CD14-positive monocyte (primary cell): ENCODE measurements at regions not wholly inside any gene's neighbourhood (a gene's known extent, or its start where the extent isn't known, plus 50 kb on each side); places are given as distances from the start of the nearest gene placed in this dataset.

Experiments used
- DNase-seq, 3 donors: peaks; one replicate each; pipeline ENCODE4 v3.0.0-alpha.2; 2011 to 2022
- H2AFZ ChIP-seq: 2 replicates; pipeline ENCODE4 v1.6.0; 2012; ENCODE audit warnings: mild to moderate bottlenecking, low read depth, low read length, inconsistent platforms; ENCODE audit not compliant: insufficient read depth, poor library complexity, severe bottlenecking
- H3K27ac ChIP-seq, 2 donors: 1 replicate in 1 of 2; 2 replicates in 1 of 2; pipeline ENCODE4 v1.5.1; 2012 to 2013; ENCODE audit warnings: low read length in 2 of 2, control low read depth in 1 of 2, inconsistent platforms in 1 of 2, low read depth in 1 of 2, mild to moderate bottlenecking in 1 of 2
- H3K27me3 ChIP-seq, 2 donors: one replicate each; pipeline versions ENCODE4 v1.6.0 to v1.6.1; 2011 to 2013; ENCODE audit warnings: low read length in 2 of 2; ENCODE audit not compliant: control insufficient read depth in 2 of 2, insufficient read depth in 2 of 2
- H3K36me3 ChIP-seq, 2 donors: replicated peaks in 1 of 2; 1 replicate in 1 of 2; 2 replicates in 1 of 2; pipeline versions ENCODE4 v1.5.1 to v1.6.1; 2012 to 2013; ENCODE audit warnings: low read length in 2 of 2, control low read depth in 1 of 2, inconsistent platforms in 1 of 2, mild to moderate bottlenecking in 1 of 2; ENCODE audit not compliant: insufficient read depth in 2 of 2, control insufficient read depth in 1 of 2
- H3K4me1 ChIP-seq, 2 donors: 1 replicate in 1 of 2; 2 replicates in 1 of 2; pipeline versions ENCODE4 v1.5.1 to v1.6.1; 2012 to 2013; ENCODE audit warnings: low read length in 2 of 2, control low read depth in 1 of 2, inconsistent platforms in 1 of 2, mild to moderate bottlenecking in 1 of 2, moderate library complexity in 1 of 2; ENCODE audit not compliant: insufficient read depth in 2 of 2, control insufficient read depth in 1 of 2
- H3K4me2 ChIP-seq: replicated peaks from 2 replicates; pipeline ENCODE3; 2012; ENCODE audit warnings: low read length, moderate library complexity, mild to moderate bottlenecking; ENCODE audit not compliant: poor library complexity, severe bottlenecking; ENCODE audit errors: extremely low read depth
- H3K4me3 ChIP-seq, 3 experiments: fragments of 200-600 bp in 1 of 3; sonication (generic) in 1 of 3; replicated peaks in 1 of 3; 1 replicate in 2 of 3; 2 replicates in 1 of 3; pipeline ENCODE4 v1.5.1; 2011 to 2013; ENCODE audit warnings: low read length in 3 of 3, mild to moderate bottlenecking in 3 of 3, control low read depth in 2 of 3, low read depth in 2 of 3, inconsistent platforms in 1 of 3, moderate library complexity in 1 of 3
- H3K79me2 ChIP-seq: 2 replicates; pipeline ENCODE4 v1.6.0; 2012; ENCODE audit warnings: mild to moderate bottlenecking, control low read depth, inconsistent platforms, low read length, moderate library complexity; ENCODE audit not compliant: insufficient read depth
- H3K9ac ChIP-seq: 2 replicates; pipeline ENCODE4 v1.6.0; 2017; ENCODE audit warnings: low read length, mild to moderate bottlenecking; ENCODE audit not compliant: insufficient read depth, poor library complexity, severe bottlenecking
- H3K9me3 ChIP-seq, 2 donors: replicated peaks in 1 of 2; 1 replicate in 1 of 2; 2 replicates in 1 of 2; pipeline versions ENCODE4 v1.5.1 to v1.6.1; 2012 to 2013; ENCODE audit warnings: low read length in 2 of 2, control low read depth in 1 of 2; ENCODE audit not compliant: control insufficient read depth in 1 of 2, insufficient read depth in 1 of 2
- H4K20me1 ChIP-seq: 2 replicates; pipeline ENCODE4 v1.6.0; 2012; ENCODE audit warnings: mild to moderate bottlenecking, low read length, control low read depth, moderate library complexity; ENCODE audit not compliant: insufficient read depth
- H3K27ac Mint-ChIP-seq, 7 donors: one replicate each; pipeline ENCODE4 v1.8.0; 2020; ENCODE audit warnings: mild to moderate bottlenecking in 7 of 7, mixed read lengths in 7 of 7, moderate library complexity in 6 of 7, inconsistent platforms in 2 of 7
- H3K27me3 Mint-ChIP-seq, 3 donors: one replicate each; pipeline ENCODE4 v1.8.0; 2021 to 2022; ENCODE audit warnings: low read depth in 3 of 3, mild to moderate bottlenecking in 3 of 3, mixed read lengths in 3 of 3, moderate library complexity in 3 of 3, inconsistent platforms in 1 of 3
- H3K36me3 Mint-ChIP-seq, 2 donors: one replicate each; pipeline ENCODE4 v1.8.0; 2020; ENCODE audit warnings: mixed read lengths in 2 of 2, inconsistent platforms in 1 of 2, mild to moderate bottlenecking in 1 of 2
- H3K4me1 Mint-ChIP-seq: one replicate; pipeline ENCODE4 v1.8.0; 2020; ENCODE audit warnings: mild to moderate bottlenecking, mixed read lengths
- H3K4me3 Mint-ChIP-seq, 2 donors: one replicate each; pipeline ENCODE4 v1.8.0; 2020; ENCODE audit warnings: mild to moderate bottlenecking in 2 of 2, mixed read lengths in 2 of 2, moderate library complexity in 1 of 2
- H3K9me3 Mint-ChIP-seq, 7 donors: one replicate each; pipeline ENCODE4 v1.8.0; 2020 to 2022; ENCODE audit warnings: mixed read lengths in 7 of 7, mild to moderate bottlenecking in 6 of 7, moderate library complexity in 6 of 7, inconsistent platforms in 2 of 7
- WGBS: methylation state at CpG from one replicate; pipeline ENCODE4 v1.1.5; 2013; ENCODE audit warnings: missing lambda C conversion rate; ENCODE audit not compliant: insufficient coverage; 5-methylcytosine and 5-hydroxymethylcytosine counted together
- intact Hi-C, 2 donors: fragments of 100-400 bp; cut with micrococcal nuclease; formaldehyde crosslinking; loops; one replicate each; pipeline versions ENCODE4 v1.15.0 to v1.15.1; 2023
- TF ChIP-seq, protein P1 (sequence below): fragments of 200-600 bp; IDR thresholded peaks from one replicate; pipeline ENCODE4 v1.8.0; 2022; ENCODE audit warnings: antibody characterized with exemption, mild to moderate bottlenecking

DNA sequence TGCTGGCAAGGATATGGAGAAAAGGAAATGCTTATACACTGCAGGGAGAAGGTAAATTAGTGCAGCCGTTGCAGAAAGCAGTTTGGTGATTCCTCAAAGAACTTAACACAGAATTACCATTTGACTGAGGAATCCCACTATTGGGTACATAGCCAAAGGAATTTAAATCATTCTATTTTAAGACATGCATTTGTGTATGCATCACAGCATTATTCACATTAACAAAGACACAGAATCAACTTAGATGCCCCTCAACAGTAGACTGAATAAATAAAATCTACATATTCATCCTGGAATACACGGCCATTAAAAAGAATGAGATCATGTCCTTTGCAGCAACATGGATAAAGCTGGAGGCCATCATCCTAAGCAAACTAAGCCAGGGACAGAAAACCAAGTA lies 510.1 kb upstream of the CDH9 start:
- Histone ChIP-seq H3K9me3 (peaks cover 4 to 17% of the 10 kb centered on the region in 2 donors), H3K4me3 (no peak overlapping the region), H3K9ac (no peak overlapping the region), H3K4me2 (no peak overlapping the region), H3K27ac (no peak overlapping the region), H3K4me1 (no peaks in the 10 kb centered on the region), H4K20me1 (no peaks in the 10 kb centered on the region), H3K79me2 (no peaks in the 10 kb centered on the region), H3K27me3 (no peaks in the 10 kb centered on the region), H3K36me3 (no peaks in the 10 kb centered on the region), H2AFZ (no peak overlapping the region)
- H3K4me1 Mint-ChIP-seq = no peaks in the 10 kb centered on the region
- intact Hi-C loops = no loop called here
- H3K27me3 Mint-ChIP-seq = peaks cover 0 to 2% (median 1%) of the 10 kb centered on the region in 3 donors
- no peaks in the 10 kb centered on the region for H3K36me3 Mint-ChIP-seq
- H3K9me3 Mint-ChIP-seq = peaks cover 3 to 12% (median 9%) of the 10 kb centered on the region in 7 donors
- TF ChIP-seq, protein P1, sequence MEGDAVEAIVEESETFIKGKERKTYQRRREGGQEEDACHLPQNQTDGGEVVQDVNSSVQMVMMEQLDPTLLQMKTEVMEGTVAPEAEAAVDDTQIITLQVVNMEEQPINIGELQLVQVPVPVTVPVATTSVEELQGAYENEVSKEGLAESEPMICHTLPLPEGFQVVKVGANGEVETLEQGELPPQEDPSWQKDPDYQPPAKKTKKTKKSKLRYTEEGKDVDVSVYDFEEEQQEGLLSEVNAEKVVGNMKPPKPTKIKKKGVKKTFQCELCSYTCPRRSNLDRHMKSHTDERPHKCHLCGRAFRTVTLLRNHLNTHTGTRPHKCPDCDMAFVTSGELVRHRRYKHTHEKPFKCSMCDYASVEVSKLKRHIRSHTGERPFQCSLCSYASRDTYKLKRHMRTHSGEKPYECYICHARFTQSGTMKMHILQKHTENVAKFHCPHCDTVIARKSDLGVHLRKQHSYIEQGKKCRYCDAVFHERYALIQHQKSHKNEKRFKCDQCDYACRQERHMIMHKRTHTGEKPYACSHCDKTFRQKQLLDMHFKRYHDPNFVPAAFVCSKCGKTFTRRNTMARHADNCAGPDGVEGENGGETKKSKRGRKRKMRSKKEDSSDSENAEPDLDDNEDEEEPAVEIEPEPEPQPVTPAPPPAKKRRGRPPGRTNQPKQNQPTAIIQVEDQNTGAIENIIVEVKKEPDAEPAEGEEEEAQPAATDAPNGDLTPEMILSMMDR = no peak
- 100% methylated on average over 1 of the region's 2 CpGs for WGBS
- no peak overlapping the region for H3K27ac Mint-ChIP-seq
- H3K4me3 Mint-ChIP-seq = no peak overlapping the region
- no peak for DNase-seq

DNA sequence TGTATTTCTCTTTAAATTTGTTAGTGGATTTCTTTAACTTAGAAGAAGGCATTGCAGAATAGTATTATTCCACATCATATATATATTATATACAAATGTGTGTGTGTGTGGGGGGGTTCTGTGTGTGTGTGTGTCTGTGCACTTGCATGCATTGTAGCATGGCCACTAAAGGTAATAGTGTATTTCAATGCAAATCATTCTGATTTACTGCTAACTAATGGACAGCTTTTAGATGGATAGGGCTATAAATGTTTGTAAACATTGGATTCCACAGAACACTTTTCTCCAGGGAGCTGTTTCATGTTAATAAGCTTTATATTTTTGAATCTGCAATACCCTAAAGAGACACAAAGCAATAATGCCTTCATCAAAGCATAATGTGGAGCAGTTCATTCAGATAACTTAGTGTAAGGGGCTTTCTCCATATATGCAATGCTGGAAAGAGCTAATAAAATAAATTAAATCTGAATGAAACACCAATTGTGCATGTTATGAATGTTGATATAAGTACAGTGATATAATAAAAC lies 496.7 kb upstream of the CDH9 start:
- Histone ChIP-seq H3K9ac (no peak overlapping the region), H3K79me2 (no peaks in the 10 kb centered on the region), H4K20me1 (no peaks in the 10 kb centered on the region), H3K36me3 (no peaks in the 10 kb centered on the region), H3K27me3 (no peaks in the 10 kb centered on the region), H3K27ac (no peak overlapping the region), H3K4me3 (no peak overlapping the region), H3K4me2 (no peak overlapping the region), H3K9me3 (no peaks in the 10 kb centered on the region), H3K4me1 (no peaks in the 10 kb centered on the region), H2AFZ (no peak overlapping the region)
- no peaks in the 10 kb centered on the region for H3K4me1 Mint-ChIP-seq
- peaks cover 0 to 3% (median 0%) of the 10 kb centered on the region in 7 donors for H3K9me3 Mint-ChIP-seq
- no peak overlapping the region for H3K27ac Mint-ChIP-seq
- H3K4me3 Mint-ChIP-seq = no peak overlapping the region
- intact Hi-C loops = no loop called here
- TF ChIP-seq, protein P1 = no peak
- no peaks in the 10 kb centered on the region for H3K27me3 Mint-ChIP-seq
- H3K36me3 Mint-ChIP-seq = no peaks in the 10 kb centered on the region
- no peak for DNase-seq
